Activated naive CD4-positive, alpha-beta T cell treated with Interleukin-2 at 50 U/mL for 16 hours (primary cell): ENCODE measurements at regions not wholly inside any gene's neighbourhood (a gene's known extent, or its start where the extent isn't known, plus 50 kb on each side); places are given as distances from the start of the nearest gene placed in this dataset.
"Not testable (repeated sequence)": the region's sequence is repeated elsewhere in the genome, so short reads cannot be mapped to it uniquely, and the experiment has no call there.

ENCODE experiments used
- DNase-seq: peaks from one replicate; pipeline ENCODE4 v3.0.0-alpha.2; 2020

GRCh38 chr1:146318715-146319114 lies 89.9 kb upstream of the NOTCH2NLA start:
- DNase-seq: not testable (repeated sequence)

GRCh38 chr1:146317785-146318184 lies 89.0 kb upstream of the NOTCH2NLA start:
- DNase-seq: not testable (repeated sequence)

- not testable (repeated sequence) for DNase-seq
Measured at GRCh38 chr1:146314449-146315246, 85.8 kb upstream of the NOTCH2NLA start.

GRCh38 chr1:146310579-146310978 lies 81.8 kb upstream of the NOTCH2NLA start:
- not testable (repeated sequence) for DNase-seq

GRCh38 chr1:146309427-146309826 lies 80.6 kb upstream of the NOTCH2NLA start:
- DNase-seq: not testable (repeated sequence)

GRCh38 chr1:146308892-146309291 lies 80.1 kb upstream of the NOTCH2NLA start:
- DNase-seq: not testable (repeated sequence)

- DNase-seq: not testable (repeated sequence)
Measured at GRCh38 chr1:146308152-146308551, 79.3 kb upstream of the NOTCH2NLA start.

- not testable (repeated sequence) for DNase-seq
Measured at GRCh38 chr1:146307632-146308031, 78.8 kb upstream of the NOTCH2NLA start.

GRCh38 chr1:146306651-146307050 lies 77.8 kb upstream of the NOTCH2NLA start:
- not testable (repeated sequence) for DNase-seq

GRCh38 chr1:146305442-146305841 lies 76.6 kb upstream of the NOTCH2NLA start:
- DNase-seq: not testable (repeated sequence)

GRCh38 chr1:146298575-146298897 lies 69.7 kb upstream of the NOTCH2NLA start:
- DNase-seq: not testable (repeated sequence)

GRCh38 chr1:146297781-146298574 lies 69.2 kb upstream of the NOTCH2NLA start:
- DNase-seq: not testable (repeated sequence)

- not testable (repeated sequence) for DNase-seq
Measured at GRCh38 chr1:146292940-146293936, 64.4 kb upstream of the NOTCH2NLA start.

- DNase-seq: not testable (repeated sequence)
Measured at GRCh38 chr1:146292424-146292823, 63.6 kb upstream of the NOTCH2NLA start.

- DNase-seq: not testable (repeated sequence)
Measured at GRCh38 chr1:146287881-146288280, 59.1 kb upstream of the NOTCH2NLA start.

- DNase-seq: not testable (repeated sequence)
Measured at GRCh38 chr1:146284760-146285159, 55.9 kb upstream of the NOTCH2NLA start.

- not testable (repeated sequence) for DNase-seq
Measured at GRCh38 chr1:146283527-146283880, 54.7 kb upstream of the NOTCH2NLA start.

- DNase-seq: not testable (repeated sequence)
Measured at GRCh38 chr1:146282807-146283526, 54.1 kb upstream of the NOTCH2NLA start.

- DNase-seq: not testable (repeated sequence)
Measured at GRCh38 chr1:146281522-146281921, 52.7 kb upstream of the NOTCH2NLA start.

- not testable (repeated sequence) for DNase-seq
Measured at GRCh38 chr1:146278758-146279157, 49.9 kb upstream of the NOTCH2NLA start.
